NCI-H187 (cell line): ENCODE measurements at regions not wholly inside any gene's neighbourhood (a gene's known extent, or its start where the extent isn't known, plus 50 kb on each side); places are given as distances from the start of the nearest gene placed in this dataset.
A peak's percentile ranks its signal among the peaks of the same experiment; 100 is the strongest.
"Not testable (repeated sequence)": the region's sequence is repeated elsewhere in the genome, so short reads cannot be mapped to it uniquely, and the experiment has no call there.

Experiments
- DNase-seq, 2 experiments: peaks; one replicate each; lab custom pipeline; 2025; lab: John Stamatoyannopoulos, UW

DNA sequence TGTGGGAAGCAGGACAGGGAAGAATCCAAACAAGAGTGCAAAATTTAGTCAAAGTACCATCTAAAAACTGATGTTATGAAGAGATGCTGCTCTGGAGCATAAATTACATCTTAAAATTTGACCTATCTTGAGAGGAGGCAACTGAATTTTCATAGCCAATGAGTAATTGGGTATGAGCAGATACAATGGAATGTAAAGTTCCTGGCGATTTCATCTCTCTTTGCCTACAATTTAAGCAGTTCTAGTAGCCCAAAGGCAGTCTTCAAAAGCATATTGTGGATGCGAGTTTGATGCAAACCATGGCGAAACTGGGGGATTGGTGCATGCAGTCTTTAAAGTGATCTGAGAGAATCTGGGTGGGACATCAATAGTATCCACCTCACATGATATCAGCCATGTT lies 1265.9 kb downstream of the BRINP3 start:
- no peak for DNase-seq

DNA sequence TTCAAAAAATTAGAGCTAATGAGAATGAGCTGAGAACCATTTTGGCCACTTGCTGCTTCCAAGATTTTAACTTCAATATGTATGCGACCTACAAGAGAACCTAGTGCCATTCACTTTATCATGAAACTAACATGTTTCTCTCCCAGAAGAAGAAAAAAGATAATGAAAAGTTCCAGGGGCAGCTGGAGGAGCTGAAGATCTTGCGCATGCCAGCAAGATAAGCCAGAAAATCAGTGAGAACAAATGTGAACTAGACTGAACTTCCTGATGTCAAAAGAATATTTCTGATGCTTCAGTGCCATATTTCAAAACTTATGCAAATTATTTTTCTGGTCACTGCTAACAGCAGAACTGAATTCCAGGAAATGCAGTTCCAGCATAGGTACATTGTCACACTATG lies 1265.1 kb downstream of the BRINP3 start:
- DNase-seq, result no peak

- DNase-seq, result no peak
These were observed 1260.8 kb downstream of the BRINP3 start for GRCh38 chr1:189216886-189217285.

DNA sequence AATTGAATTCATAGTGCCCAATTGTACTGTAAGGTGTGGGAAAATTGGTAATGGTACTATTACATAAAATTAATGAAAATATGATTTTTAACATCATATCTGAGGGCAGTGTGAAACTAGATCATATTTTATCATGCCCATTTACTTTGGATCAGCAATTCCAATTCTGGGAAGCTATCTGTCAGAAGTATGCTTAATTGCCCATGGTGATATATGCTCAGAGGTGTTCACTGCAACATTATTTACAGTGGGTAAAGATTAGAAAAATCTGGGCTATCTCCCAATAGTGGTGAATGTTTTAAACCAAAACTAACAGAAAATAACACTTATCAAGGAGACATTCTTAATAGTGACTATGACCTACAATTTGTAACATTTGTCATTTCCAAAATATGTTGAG lies 1260.0 kb downstream of the BRINP3 start:
- no peak for DNase-seq

DNA sequence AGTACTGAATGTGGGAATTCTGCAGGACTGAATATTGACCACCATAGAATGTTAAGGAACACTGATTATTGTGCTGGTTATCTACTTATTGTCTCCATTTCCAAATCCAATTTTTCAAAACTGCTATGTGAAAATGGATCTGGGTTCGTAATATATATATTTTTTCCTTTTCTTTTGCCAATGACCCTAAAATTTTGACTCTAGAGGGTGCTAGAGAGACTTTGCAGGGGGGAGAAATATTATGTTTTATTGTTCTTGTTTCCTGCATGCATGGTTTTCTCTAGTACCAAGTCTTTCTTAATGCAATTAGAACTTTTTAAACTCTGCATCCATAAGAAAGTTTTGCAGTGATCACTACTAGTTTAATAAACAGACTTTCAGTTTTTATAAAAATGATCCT lies 1256.9 kb downstream of the BRINP3 start:
- DNase-seq, result no peak

GRCh38 chr1:189225794-189226145 lies 1251.9 kb downstream of the BRINP3 start:
- not testable (repeated sequence) for DNase-seq

DNA sequence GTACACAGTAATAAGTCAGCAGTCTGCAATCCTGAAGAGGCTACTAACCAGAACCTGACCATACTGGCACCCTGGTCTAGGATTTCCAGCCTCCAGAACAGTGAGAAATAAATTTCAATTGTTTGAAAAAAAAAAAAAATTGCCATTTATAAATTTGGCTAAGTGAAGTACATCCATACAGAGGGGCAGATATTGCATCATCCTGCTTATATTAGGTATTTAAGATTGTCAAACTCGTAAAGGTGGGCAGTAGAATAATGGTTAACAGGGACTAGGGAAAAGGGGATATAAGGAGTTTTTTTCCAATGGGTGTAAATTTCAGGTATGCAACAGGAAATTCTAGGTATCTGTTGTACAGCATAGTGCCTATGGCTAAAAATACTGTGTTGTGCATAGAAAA lies 1250.9 kb downstream of the BRINP3 start:
- no peak for DNase-seq

- DNase-seq, result peak in 1 of 2 experiments; percentile 10
These were observed 1240.7 kb downstream of the BRINP3 start for GRCh38 chr1:189237008-189237407.

DNA sequence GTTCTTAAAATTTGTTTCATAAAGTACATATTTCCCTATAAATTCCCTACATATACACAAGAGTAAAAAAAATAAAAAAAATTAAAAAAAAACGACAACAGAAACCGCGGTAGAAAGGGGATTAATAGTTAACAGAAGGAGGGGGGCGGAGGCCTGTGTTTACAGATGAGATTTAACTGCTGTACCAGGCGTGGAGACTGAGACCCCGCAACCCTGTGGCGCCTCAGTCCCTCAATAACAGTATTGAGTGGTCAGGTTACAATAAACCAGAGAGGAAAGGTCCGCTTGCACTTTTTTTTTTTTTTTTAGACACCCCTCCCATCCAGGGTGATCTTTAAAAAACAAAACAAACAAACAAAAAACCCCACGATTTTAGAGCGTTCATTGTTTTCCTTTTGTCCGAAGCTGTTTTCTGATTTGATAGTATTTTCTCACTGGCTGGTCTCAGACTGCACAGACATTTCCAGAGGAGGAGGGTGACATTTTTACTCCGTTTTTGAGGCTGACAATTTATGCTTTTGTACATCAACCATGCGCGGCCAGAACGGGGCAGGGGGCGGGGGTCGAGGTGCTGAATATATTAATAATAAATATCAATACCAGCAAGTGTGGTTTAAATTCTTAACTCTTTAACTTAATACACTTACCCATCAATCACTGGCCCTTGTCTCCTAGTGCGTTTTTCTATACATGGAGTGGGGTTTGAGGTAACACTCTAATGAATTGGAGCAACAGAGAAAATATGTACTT lies 1223.9 kb downstream of the BRINP3 start:
- DNase-seq, result no peak

DNA sequence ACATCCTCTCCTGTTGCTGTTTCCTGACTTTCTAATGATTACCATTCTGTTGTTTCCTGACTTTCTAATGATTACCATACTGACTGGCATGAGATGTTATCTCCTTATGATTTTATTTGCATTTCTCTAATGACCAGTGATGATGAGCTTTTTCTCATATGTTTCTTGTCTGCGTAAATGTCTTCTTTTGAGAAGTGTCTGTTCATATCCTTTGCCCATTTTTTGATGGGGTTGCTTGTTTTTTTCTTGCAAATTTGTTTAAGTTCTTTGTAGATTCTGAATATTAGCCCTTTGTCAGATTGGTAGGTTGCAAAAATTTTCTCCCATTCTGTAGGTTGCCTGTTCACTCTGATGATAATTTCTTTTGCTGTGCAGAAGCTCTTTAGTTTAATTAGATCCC lies 1216.5 kb downstream of the BRINP3 start:
- DNase-seq, result not testable (repeated sequence)

- DNase-seq, result peak in 1 of 2 experiments; percentile 9
These were observed 1208.7 kb downstream of the BRINP3 start for GRCh38 chr1:189269011-189269410.

GRCh38 chr1:189274267-189274666 lies 1203.4 kb downstream of the BRINP3 start:
- DNase-seq, result no peak

- DNase-seq, result no peak
These were observed 1201.9 kb downstream of the BRINP3 start for GRCh38 chr1:189275796-189276195.

GRCh38 chr1:189289346-189289745 lies 1188.3 kb downstream of the BRINP3 start:
- no peak for DNase-seq

- DNase-seq, result no peak
These were observed 1176.4 kb downstream of the BRINP3 start for GRCh38 chr1:189301235-189301634.

- DNase-seq, result no peak
These were observed 1172.4 kb downstream of the BRINP3 start for GRCh38 chr1:189305279-189305678.

DNA sequence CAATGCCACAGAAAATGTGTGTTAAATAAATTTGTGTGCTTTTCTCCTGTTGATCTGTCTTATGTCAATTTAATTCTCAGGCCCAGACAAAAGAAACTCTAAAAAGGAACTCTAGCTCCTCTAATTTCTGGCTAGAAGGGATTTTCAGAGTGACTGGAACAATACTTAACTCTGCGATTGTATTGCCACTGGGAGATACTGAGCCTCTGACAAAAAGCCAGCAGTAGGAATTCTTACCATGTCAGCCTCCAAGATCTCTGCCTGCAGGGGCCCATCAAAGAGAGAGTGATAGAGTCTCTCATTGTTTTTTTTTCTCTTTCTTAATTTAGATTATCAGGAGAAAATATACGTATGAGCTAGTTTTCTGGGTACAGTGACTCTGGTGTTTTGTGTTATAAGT lies 1165.7 kb downstream of the BRINP3 start:
- no peak for DNase-seq

GRCh38 chr1:189312499-189312898 lies 1165.2 kb downstream of the BRINP3 start:
- DNase-seq, result no peak

DNA sequence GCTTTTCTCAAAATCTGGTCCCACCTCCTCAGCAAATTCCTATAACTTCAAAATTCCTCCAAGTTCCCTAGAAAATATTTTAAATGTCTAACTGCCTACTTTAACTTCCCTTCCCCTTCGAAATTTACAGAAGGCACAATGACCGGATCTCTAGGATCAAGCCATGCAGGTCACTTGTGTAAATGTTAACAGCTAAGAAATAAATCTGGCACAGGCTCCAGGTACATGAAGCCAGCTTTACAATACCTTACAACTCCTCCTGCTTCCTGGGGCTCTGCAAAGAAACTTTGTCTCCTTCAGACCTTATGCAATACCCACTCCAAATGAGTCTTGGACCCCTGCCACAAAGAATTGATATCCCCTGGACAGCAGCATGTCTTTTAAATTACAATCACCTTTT lies 1164.2 kb downstream of the BRINP3 start:
- DNase-seq, result no peak

GRCh38 chr1:189315035-189315901 lies 1162.4 kb downstream of the BRINP3 start:
- no peak for DNase-seq

GRCh38 chr1:189323091-189323490 lies 1154.6 kb downstream of the BRINP3 start:
- no peak for DNase-seq

- DNase-seq, result not testable (repeated sequence)
These were observed 1146.6 kb downstream of the BRINP3 start for GRCh38 chr1:189331071-189331470.
